Osteoblast (primary cell): ENCODE measurements at regions not wholly inside any gene's neighbourhood (a gene's known extent, or its start where the extent isn't known, plus 50 kb on each side); places are given as distances from the start of the nearest gene placed in this dataset.

ENCODE experiments used
- DNase-seq: peaks from one replicate; pipeline ENCODE4 v3.0.0; 2011; ENCODE audit warnings: low spot score, mixed read lengths; ENCODE audit not compliant: insufficient read length; ENCODE audit errors: missing footprints
- H2AFZ ChIP-seq: 2 replicates; pipeline ENCODE4 v1.6.0; 2011; ENCODE audit warnings: mild to moderate bottlenecking, low read length
- H3K27ac ChIP-seq: 2 replicates; pipeline ENCODE4 v1.5.1; 2011; ENCODE audit warnings: mild to moderate bottlenecking, low read depth, low read length, moderate library complexity
- H3K27me3 ChIP-seq: 2 replicates; pipeline ENCODE4 v1.6.0; 2012; ENCODE audit warnings: mild to moderate bottlenecking, control low read depth, inconsistent platforms, low read length, moderate library complexity; ENCODE audit not compliant: insufficient read depth
- H3K36me3 ChIP-seq: 2 replicates; pipeline ENCODE4 v1.5.1; 2011; ENCODE audit warnings: mild to moderate bottlenecking, low read length, control low read depth, moderate library complexity; ENCODE audit not compliant: insufficient read depth
- H3K4me1 ChIP-seq: 2 replicates; pipeline ENCODE4 v1.5.1; 2011; ENCODE audit warnings: mild to moderate bottlenecking, low read length, control low read depth, moderate library complexity; ENCODE audit not compliant: insufficient read depth
- H3K4me2 ChIP-seq: 2 replicates; pipeline ENCODE4 v1.6.0; 2011; ENCODE audit warnings: mild to moderate bottlenecking, low read length; ENCODE audit not compliant: insufficient read depth
- H3K4me3 ChIP-seq: fragments of 200-600 bp; sonication (generic); 3 replicates; pipeline ENCODE4 v1.5.1; 2012; ENCODE audit warnings: mild to moderate bottlenecking, low read length, inconsistent platforms; ENCODE audit not compliant: insufficient read depth
- H3K79me2 ChIP-seq: 2 replicates; pipeline ENCODE4 v1.6.0; 2012; ENCODE audit warnings: mild to moderate bottlenecking, low read length, control low read depth, inconsistent platforms; ENCODE audit not compliant: insufficient read depth
- H3K9me3 ChIP-seq: 2 replicates; pipeline ENCODE4 v1.5.1; 2011; ENCODE audit warnings: low read depth, low read length, control low read depth
- H4K20me1 ChIP-seq: 2 replicates; pipeline ENCODE4 v1.6.0; 2012; ENCODE audit warnings: mild to moderate bottlenecking, low read length, control low read depth; ENCODE audit not compliant: insufficient read depth
- CTCF ChIP-seq: IDR thresholded peaks from 2 replicates; pipeline ENCODE4 v1.5.1; 2011; ENCODE audit warnings: mild to moderate bottlenecking, low read depth, low read length, moderate library complexity; ENCODE audit errors: extremely low read depth

GRCh38 chr6:21537637-21538036, 55.9 kb upstream of the SOX4 start:
- Histone ChIP-seq H4K20me1 (no peaks in the 10 kb centered on the region), H3K27ac (no peak overlapping the region), H3K36me3 (no peaks in the 10 kb centered on the region), H3K79me2 (no peaks in the 10 kb centered on the region), H3K4me2 (no peak overlapping the region), H2AFZ (no peak overlapping the region), H3K9me3 (no peaks in the 10 kb centered on the region), H3K4me3 (no peak overlapping the region), H3K27me3 (no peaks in the 10 kb centered on the region), H3K4me1 (peaks cover 4% of the 10 kb centered on the region)
- TF ChIP-seq CTCF, result no peak
- DNase-seq, result no peak

- peak overlapping the region; percentile 14 for H3K4me2 ChIP-seq
Measured at GRCh38 chr6:21538186-21538798, 55.3 kb upstream of the SOX4 start.

GRCh38 chr6:21539621-21540100, 53.9 kb upstream of the SOX4 start:
- Histone ChIP-seq H3K79me2 (no peaks in the 10 kb centered on the region), H4K20me1 (no peaks in the 10 kb centered on the region), H3K27ac (no peak overlapping the region), H3K4me3 (no peak overlapping the region), H2AFZ (no peak overlapping the region), H3K27me3 (no peaks in the 10 kb centered on the region), H3K4me2 (no peak overlapping the region), H3K9me3 (no peaks in the 10 kb centered on the region), H3K36me3 (no peaks in the 10 kb centered on the region), H3K4me1 (peaks cover 4% of the 10 kb centered on the region)
- no peak for DNase-seq
- no peak for TF ChIP-seq CTCF

More at GRCh38 chr6:21538186-21538798, 55.3 kb upstream of the SOX4 start:
- no peaks in the 10 kb centered on the region for H3K27me3 ChIP-seq
- H4K20me1 ChIP-seq, result no peaks in the 10 kb centered on the region
- peak; percentile 86 for DNase-seq
- no peaks in the 10 kb centered on the region for H3K36me3 ChIP-seq
- TF ChIP-seq CTCF, result no peak
- no peak overlapping the region for H3K27ac ChIP-seq
- peak overlapping the region; percentile 60 for H2AFZ ChIP-seq
- H3K4me3 ChIP-seq, result no peak overlapping the region
- H3K4me1 ChIP-seq, result peaks cover 4% of the 10 kb centered on the region
- H3K9me3 ChIP-seq, result no peaks in the 10 kb centered on the region
- no peaks in the 10 kb centered on the region for H3K79me2 ChIP-seq
